GM12878 (cell line): ENCODE measurements at regions not wholly inside any gene's neighbourhood (a gene's known extent, or its start where the extent isn't known, plus 50 kb on each side); places are given as distances from the start of the nearest gene placed in this dataset.

Experiments
- ATAC-seq: fragments of 200-7000 bp; cut with Tn5 transposase; 3 replicates; pipeline ENCODE4 v1.9.1; 2020; ENCODE audit warnings: mild to moderate bottlenecking, moderate library complexity
- BruUV-seq: library from RNA; stranded (reverse); fragments of 400-500 nt; replicated peaks from 2 replicates; lab custom pipeline; 2021; lab: Mats Ljungman, UMichigan
- CTCF ChIA-PET: fragments of 300-600 bp; sonication (Branson Sonifier 250); formaldehyde crosslinking; extraction: SDS; loops from one replicate; lab custom pipeline; 2021; ENCODE audit warnings: inconsistent platforms; lab: Yijun Ruan, JAX
- POLR2A ChIA-PET: fragments of 350-600 bp; formaldehyde crosslinking; extraction: SDS; loops from one replicate; lab custom pipeline; 2021; ENCODE audit warnings: inconsistent platforms; lab: Charles Lee
- RAD21 ChIA-PET: fragments of 300-600 bp; sonication (Branson Sonifier 250); formaldehyde crosslinking; loops from one replicate; lab custom pipeline; 2023; ENCODE audit warnings: antibody characterized with exemption; ENCODE audit not compliant: unreplicated experiment; lab: Charles Lee
- SMC1A ChIA-PET: fragments of 300-600 bp; sonication (Branson Sonifier 250); formaldehyde crosslinking; loops from one replicate; lab custom pipeline; 2023; ENCODE audit not compliant: unreplicated experiment, uncharacterized antibody; lab: Charles Lee
- DNase-seq: peaks from one replicate; pipeline ENCODE4 v3.0.0-alpha.2; 2011; ENCODE audit warnings: low read depth, low spot score
- FAIRE-seq: peaks from 3 replicates; lab custom pipeline; 2011; peaks lifted over from hg19 to GRCh38; lab: Jason Lieb, UNC
- H2AFZ ChIP-seq: 2 replicates; pipeline ENCODE4 v1.6.0; 2011; ENCODE audit warnings: low read depth, low read length, control low read depth; ENCODE audit not compliant: control insufficient read depth
- H3K27ac ChIP-seq: 2 replicates; pipeline ENCODE4 v1.5.1; 2011; ENCODE audit warnings: control low read depth; ENCODE audit not compliant: control insufficient read depth, insufficient read depth
- H3K27me3 ChIP-seq, 2 experiments: replicated peaks in 1 of 2; 2 replicates each; pipeline versions ENCODE4 v1.6.0 to v1.6.1; 2011; ENCODE audit warnings: low read length in 1 of 2; ENCODE audit not compliant: control insufficient read depth in 2 of 2, insufficient read depth in 2 of 2
- H3K36me3 ChIP-seq, 2 experiments: 2 replicates each; pipeline ENCODE4 v1.5.1; 2011; ENCODE audit warnings: low read length in 1 of 2; ENCODE audit not compliant: control insufficient read depth in 2 of 2, insufficient read depth in 2 of 2
- H3K4me1 ChIP-seq: 2 replicates; pipeline ENCODE4 v1.6.1; 2011; ENCODE audit warnings: mild to moderate bottlenecking, low read length, moderate library complexity, mixed read lengths; ENCODE audit not compliant: control insufficient read depth, insufficient read depth
- H3K4me2 ChIP-seq: 2 replicates; pipeline ENCODE4 v1.6.0; 2011; ENCODE audit warnings: control low read depth; ENCODE audit not compliant: control insufficient read depth, insufficient read depth
- H3K4me3 ChIP-seq: fragments of 200-600 bp; sonication (generic); 2 replicates; pipeline ENCODE4 v1.5.1; 2016
- H3K79me2 ChIP-seq: 2 replicates; pipeline ENCODE4 v1.6.0; 2011; ENCODE audit warnings: low read length; ENCODE audit not compliant: control insufficient read depth, insufficient read depth
- H3K9ac ChIP-seq: 2 replicates; pipeline ENCODE4 v1.8.0; 2011; ENCODE audit warnings: low read length, control low read depth, mixed read lengths; ENCODE audit not compliant: control insufficient read depth, insufficient read depth
- H3K9me3 ChIP-seq: replicated peaks from 3 replicates; pipeline ENCODE4 v1.5.1; 2011; ENCODE audit warnings: mild to moderate bottlenecking, low read length; ENCODE audit not compliant: control insufficient read depth, insufficient read depth
- H4K20me1 ChIP-seq: 2 replicates; pipeline ENCODE4 v1.6.0; 2011; ENCODE audit not compliant: control insufficient read depth, insufficient read depth
- ATF3 ChIP-seq: IDR thresholded peaks from 2 replicates; pipeline ENCODE4 v1.6.1; 2011; ENCODE audit warnings: low read depth, mild to moderate bottlenecking, low read length, moderate library complexity, borderline replicate concordance; ENCODE audit errors: extremely low read depth
- HDAC2 ChIP-seq: fragments of 200-600 bp; sonication (generic); IDR thresholded peaks from 2 replicates; pipeline ENCODE4 v1.6.1; 2017
- JUND ChIP-seq: IDR thresholded peaks from 2 replicates; pipeline ENCODE4 v1.6.1; 2012; ENCODE audit warnings: low read depth, mild to moderate bottlenecking, low read length, improper control_type of control experiment, moderate library complexity
- KDM1A ChIP-seq: fragments of 200-600 bp; sonication (generic); IDR thresholded peaks from 2 replicates; pipeline ENCODE4 v1.6.1; 2016; ENCODE audit warnings: borderline replicate concordance
- POLR2AphosphoS5 ChIP-seq: IDR thresholded peaks from 2 replicates; pipeline ENCODE4 v1.6.1; 2011; ENCODE audit warnings: mild to moderate bottlenecking, low read length, inconsistent platforms
- SIN3A ChIP-seq: IDR thresholded peaks from 2 replicates; pipeline ENCODE4 v1.6.1; 2012; ENCODE audit warnings: low read depth, low read length, improper control_type of control experiment
- STAT3 ChIP-seq: IDR thresholded peaks from 2 replicates; pipeline ENCODE4 v1.6.1; 2011; ENCODE audit warnings: low read depth, low read length, improper control_type of control experiment
- YY1 ChIP-seq: IDR thresholded peaks from 2 replicates; pipeline ENCODE4 v1.6.1; 2011; ENCODE audit warnings: low read depth, mild to moderate bottlenecking, low read length
- ZBTB33 ChIP-seq: fragments of 450-650 bp; IDR thresholded peaks from 2 replicates; pipeline ENCODE4 v1.6.1; 2017; ENCODE audit warnings: mild to moderate bottlenecking
- WGBS: methylation state at CpG from one replicate; pipeline ENCODE4 v1.1.6; 2016; ENCODE audit warnings: low lambda C conversion rate; ENCODE audit not compliant: insufficient replicate concordance, insufficient coverage; ENCODE audit errors: missing lambda C conversion rate; 5-methylcytosine and 5-hydroxymethylcytosine counted together
- in situ Hi-C: fragments of 300-500 bp; cut with MboI; formaldehyde crosslinking; loops from 9 replicates; pipeline ENCODE4 v1.14.3; 2018; ENCODE audit warnings: mixed read lengths
- intact Hi-C: fragments of 100-400 bp; cut with micrococcal nuclease; formaldehyde crosslinking; loops from one replicate; pipeline ENCODE4 v1.14.2; 2022; ENCODE audit not compliant: unreplicated experiment

DNA sequence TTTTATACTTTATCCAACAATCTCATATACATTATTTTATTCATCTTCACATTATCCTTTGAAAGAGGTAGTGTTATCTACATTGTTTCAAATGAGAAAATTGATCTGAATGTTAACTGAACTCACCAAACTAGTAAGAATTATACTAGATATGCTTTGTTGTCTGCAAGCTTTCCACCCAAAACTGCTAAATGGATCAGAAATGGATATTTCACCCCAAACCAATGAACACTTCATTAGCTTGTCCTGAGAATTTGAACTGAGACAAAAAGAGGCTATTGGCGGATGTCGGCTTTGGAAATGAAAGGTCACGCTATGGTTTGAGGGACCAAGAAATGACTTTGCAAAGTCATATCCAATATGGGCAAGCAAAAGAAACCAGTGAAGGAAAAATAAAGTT, 201.9 kb upstream of the TRPM3 start:
- ChIA-PET RAD21 (interaction anchor here (1.0 kb wide), 1 partner anchor 32 kb away, joined by 3 read pairs; no protein-coding TSS in a partner anchor), CTCF (no interaction called here)
- no peak for ATAC-seq
- intact Hi-C loops, result no loop called here
- DNase-seq, result no peak
- Histone ChIP-seq H3K9me3 (no peaks in the 10 kb centered on the region), H3K4me1 (no peaks in the 10 kb centered on the region), H3K79me2 (no peaks in the 10 kb centered on the region)
- no peak for FAIRE-seq
- BruUV-seq, result no TSS peak
- TF ChIP-seq POLR2AphosphoS5 (no peak), STAT3 (no peak), HDAC2 (no peak), ZBTB33 (no peak), ATF3 (no peak), YY1 (no peak), JUND (no peak), KDM1A (no peak), SIN3A (no peak)
- TF ChIP-seq, all 136 proteins: peak for 0
- Histone ChIP-seq H3K9ac (no peak overlapping the region), H4K20me1 (no peaks in the 10 kb centered on the region; the same call in 1 of the 2 replicates), H3K4me3 (no peak overlapping the region), H3K4me2 (no peak overlapping the region), H3K36me3 (no peaks in the 10 kb centered on the region), H3K27ac (no peak overlapping the region), H3K27me3 (no peaks in the 10 kb centered on the region; a peak in 1 of 4 replicates), H2AFZ (no peak overlapping the region)
- POLR2A ChIA-PET, result interaction anchor here (0.6 kb wide), 1 partner anchor 63 kb away, joined by 5 read pairs; no protein-coding TSS in a partner anchor
- 64% methylated on average over 3 of the region's 3 CpGs for WGBS
- in situ Hi-C loops, result no loop called here
- SMC1A ChIA-PET, result interaction anchor here (1.0 kb wide), 1 partner anchor 8 kb away, joined by 3 read pairs; no protein-coding TSS in a partner anchor
